ENCODE measurements at regions not wholly inside any gene's neighbourhood (a gene's known extent, or its start where the extent isn't known, plus 50 kb on each side); places are given as distances from the start of the nearest gene placed in this dataset.

DNA sequence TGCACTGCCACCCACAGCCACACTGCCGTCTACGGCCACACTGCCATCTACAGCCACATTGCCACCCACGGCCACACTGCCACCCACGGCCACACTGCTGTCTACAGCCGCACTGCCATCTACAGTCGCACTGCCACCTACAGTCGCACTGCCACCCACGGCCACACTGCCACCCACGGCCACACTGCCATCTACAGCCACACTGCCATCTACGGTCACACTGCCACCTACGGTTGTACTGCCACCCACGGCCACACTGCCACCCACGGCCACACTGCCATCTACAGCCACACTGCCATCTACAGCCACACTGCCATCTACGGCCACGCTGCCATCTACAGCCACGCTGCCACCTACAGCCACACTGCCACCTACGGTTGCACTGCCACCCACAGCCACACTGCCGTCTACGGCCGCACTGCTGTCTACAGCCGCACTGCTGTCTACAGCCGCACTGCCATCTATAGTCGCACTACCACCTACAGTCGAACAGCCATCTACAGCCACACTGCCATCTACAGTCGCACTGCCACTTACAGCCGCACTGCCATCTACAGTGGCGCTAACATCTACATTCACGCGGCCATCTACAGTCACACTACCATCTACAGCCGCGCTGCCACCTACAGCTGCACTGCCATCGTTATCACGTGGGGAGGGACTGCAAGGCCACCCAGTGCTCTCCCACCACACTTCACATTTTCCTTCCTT lies 154.6 kb upstream of the AFDN start:
- DNase-seq (ENCODE audit: low spot score): no peak
- TF ChIP-seq, protein P1, sequence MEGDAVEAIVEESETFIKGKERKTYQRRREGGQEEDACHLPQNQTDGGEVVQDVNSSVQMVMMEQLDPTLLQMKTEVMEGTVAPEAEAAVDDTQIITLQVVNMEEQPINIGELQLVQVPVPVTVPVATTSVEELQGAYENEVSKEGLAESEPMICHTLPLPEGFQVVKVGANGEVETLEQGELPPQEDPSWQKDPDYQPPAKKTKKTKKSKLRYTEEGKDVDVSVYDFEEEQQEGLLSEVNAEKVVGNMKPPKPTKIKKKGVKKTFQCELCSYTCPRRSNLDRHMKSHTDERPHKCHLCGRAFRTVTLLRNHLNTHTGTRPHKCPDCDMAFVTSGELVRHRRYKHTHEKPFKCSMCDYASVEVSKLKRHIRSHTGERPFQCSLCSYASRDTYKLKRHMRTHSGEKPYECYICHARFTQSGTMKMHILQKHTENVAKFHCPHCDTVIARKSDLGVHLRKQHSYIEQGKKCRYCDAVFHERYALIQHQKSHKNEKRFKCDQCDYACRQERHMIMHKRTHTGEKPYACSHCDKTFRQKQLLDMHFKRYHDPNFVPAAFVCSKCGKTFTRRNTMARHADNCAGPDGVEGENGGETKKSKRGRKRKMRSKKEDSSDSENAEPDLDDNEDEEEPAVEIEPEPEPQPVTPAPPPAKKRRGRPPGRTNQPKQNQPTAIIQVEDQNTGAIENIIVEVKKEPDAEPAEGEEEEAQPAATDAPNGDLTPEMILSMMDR (IDR thresholded peaks at IDR 0.05; ENCODE audit: extremely low read depth, missing control alignments): no peak

DNA sequence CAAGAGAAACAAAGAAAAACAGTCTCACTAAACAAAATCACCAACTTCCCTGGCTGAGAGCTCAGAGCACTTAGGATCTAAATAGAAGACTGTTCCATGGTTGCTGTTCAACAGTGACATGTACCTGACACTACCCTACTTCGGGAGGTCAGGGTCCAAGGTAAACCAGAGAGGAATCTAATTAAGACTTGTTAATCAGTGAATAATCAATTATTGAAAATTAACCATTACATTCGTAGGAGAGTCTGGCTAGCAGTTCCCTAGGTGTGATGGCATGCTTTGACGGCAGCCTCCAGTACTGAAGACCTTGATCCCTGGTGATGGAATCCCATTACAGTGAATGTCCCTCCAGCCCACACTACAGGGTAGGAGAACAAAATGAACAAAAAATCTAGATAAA lies 154.0 kb upstream of the AFDN start:
- DNase-seq (ENCODE audit: low spot score): no peak
- TF ChIP-seq, protein P1 (IDR thresholded peaks at IDR 0.05; ENCODE audit: extremely low read depth, missing control alignments): no peak

DNA sequence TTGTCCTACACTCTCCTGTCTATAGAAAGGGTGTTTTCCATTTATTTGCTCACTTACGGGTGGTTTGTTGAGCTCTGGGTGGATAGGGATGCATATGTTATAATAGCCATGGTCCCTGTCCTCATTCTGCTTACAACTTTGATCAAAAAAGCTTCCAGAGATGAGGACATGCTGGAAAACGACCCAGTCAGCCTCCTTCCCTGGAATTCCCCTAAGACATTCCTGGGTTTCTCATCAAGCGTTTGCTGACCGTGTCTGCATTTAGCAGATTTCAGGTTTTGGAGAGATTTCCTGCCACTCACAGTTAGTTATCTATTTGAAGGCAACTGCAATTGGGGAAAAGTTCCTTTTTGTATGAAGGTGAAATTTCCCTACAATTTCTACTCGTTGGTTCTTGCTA lies 152.8 kb upstream of the AFDN start:
- TF ChIP-seq, protein P1 (IDR thresholded peaks at IDR 0.05; ENCODE audit: extremely low read depth, missing control alignments): no peak
- no peak for DNase-seq (ENCODE audit: low spot score)

DNA sequence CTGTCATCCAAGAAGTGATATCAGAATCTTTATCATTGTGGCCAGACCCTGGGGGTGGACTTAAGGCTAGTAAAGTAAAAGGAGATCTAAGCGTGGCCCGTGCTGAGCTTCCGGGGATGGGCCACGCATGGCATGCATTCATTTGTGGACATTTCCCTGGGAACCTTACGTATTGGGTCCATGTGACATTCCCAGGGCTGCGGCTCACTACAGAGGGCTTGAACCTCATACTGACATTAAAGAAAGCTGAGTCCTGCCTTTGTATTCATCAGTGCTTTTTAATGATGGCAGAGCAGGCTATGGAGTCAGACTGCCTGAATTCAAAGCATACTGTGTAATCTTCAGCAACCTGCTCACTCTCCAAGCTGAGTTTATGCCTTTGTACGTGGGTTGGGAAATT lies 152.2 kb upstream of the AFDN start:
- no peak for DNase-seq (ENCODE audit: low spot score)
- TF ChIP-seq, protein P1 (IDR thresholded peaks at IDR 0.05; ENCODE audit: extremely low read depth, missing control alignments): no peak

DNA sequence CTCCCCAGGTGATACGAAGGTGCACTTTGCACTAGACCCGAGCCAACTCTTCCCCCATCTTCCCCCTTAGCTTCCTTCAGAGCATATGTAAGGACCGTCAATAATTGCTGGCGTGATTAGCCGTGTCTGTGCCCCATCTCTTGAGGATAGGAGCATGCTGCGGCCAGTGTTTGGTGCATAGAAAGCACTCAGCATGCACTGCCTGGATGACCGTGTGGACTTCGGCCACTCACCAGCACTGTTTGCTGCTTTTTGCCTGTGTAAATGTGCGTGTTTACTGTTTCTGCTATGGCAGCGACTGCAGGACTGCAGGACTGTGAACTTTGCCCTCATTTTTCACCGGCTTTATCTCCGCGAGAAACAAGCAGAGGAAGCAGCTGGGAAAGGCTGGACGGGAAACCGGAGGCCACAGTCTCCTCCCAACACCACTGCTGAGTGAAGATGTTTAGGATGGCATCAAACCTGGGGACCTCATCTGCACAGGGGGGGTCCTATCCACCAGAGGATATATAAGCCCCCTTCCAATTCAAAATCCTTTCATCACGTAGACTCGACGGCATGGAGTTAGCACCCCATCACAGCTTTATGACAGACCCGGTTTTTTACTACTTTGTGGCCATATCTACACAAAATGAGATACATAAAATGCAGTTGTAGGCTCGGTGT lies 150.6 kb upstream of the AFDN start:
- DNase-seq (ENCODE audit: low spot score): no peak
- TF ChIP-seq, protein P1 (IDR thresholded peaks at IDR 0.05; ENCODE audit: extremely low read depth, missing control alignments): no peak

DNA sequence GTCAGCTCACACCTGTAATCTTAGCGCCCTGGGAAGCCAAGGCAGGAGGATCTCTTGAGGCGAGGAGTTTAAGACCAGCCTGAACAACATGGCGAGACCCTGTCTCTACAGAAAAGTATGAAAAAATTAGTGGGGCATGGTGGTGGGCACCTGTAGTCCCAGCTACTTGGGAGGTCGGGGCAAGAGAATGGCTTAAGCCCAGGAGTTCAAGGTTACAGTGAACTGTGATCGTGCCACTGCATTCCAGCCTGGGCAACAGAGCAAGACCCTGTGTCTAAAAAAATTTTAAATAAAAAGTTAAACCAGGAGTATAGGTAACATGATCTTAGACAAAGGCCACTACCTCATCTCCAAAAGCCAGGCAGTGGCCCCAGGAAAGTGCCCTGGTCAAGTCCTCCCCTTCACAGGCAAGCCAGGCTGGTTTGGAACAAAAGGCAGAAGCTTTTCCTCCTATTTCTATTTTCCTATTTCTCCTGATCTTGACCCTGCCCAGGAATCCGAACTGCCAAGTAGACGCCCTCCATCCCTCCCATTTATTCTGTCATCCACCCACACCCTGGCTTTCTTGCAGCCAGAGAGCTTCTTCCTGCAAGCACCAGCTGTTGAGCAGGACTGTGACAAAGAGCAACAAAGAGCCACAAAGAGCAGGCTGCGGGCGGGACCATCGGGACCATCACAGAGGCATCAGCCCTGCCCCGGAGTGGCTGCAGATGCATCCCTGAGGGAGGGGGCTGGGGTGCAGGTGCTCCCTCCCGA lies 149.9 kb upstream of the AFDN start:
- no peak for DNase-seq (ENCODE audit: low spot score)
- TF ChIP-seq, protein P1 (IDR thresholded peaks at IDR 0.05; ENCODE audit: extremely low read depth, missing control alignments): no peak

DNA sequence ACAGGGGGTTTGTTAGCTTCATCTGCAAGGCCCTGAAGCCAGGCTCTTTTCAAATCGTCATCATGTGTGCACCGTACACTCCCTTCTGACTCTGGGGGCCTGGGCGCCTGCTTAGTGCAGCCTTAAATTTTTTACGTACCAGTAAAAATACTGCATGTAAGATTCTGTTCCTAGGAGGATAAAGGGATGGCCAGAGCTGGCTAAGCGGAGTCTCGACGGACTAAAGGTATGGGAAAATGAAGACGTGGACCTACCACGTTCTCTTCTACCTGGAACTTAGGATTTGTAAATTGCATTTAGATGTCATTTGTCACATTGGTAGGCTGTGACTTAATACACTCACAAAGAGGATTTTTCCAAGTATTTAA lies 149.3 kb upstream of the AFDN start:
- TF ChIP-seq, protein P1 (IDR thresholded peaks at IDR 0.05; ENCODE audit: extremely low read depth, missing control alignments): no peak
- no peak for DNase-seq (ENCODE audit: low spot score)

Measured in GM20000 (cell line).